Astrocyte of the spinal cord (primary cell): ENCODE measurements at regions not wholly inside any gene's neighbourhood (a gene's known extent, or its start where the extent isn't known, plus 50 kb on each side); places are given as distances from the start of the nearest gene placed in this dataset.

Experiments used
- DNase-seq: peaks from one replicate; pipeline ENCODE4 v3.0.0; 2011; ENCODE audit warnings: low read depth, low spot score
- H3K4me3 ChIP-seq: 2 replicates; pipeline ENCODE4 v1.5.1; 2011; ENCODE audit warnings: low read depth, mild to moderate bottlenecking, low read length, moderate library complexity
- in situ Hi-C: cut with HindIII; loops from 2 replicates; pipeline ENCODE4 v1.10.0; 2017; ENCODE audit warnings: low sequenced_read_pairs
- TF ChIP-seq, protein P1 (sequence below): IDR thresholded peaks from 2 replicates; pipeline ENCODE4 v1.5.1; 2012; ENCODE audit warnings: low read depth, mild to moderate bottlenecking, low read length, inconsistent platforms

DNA sequence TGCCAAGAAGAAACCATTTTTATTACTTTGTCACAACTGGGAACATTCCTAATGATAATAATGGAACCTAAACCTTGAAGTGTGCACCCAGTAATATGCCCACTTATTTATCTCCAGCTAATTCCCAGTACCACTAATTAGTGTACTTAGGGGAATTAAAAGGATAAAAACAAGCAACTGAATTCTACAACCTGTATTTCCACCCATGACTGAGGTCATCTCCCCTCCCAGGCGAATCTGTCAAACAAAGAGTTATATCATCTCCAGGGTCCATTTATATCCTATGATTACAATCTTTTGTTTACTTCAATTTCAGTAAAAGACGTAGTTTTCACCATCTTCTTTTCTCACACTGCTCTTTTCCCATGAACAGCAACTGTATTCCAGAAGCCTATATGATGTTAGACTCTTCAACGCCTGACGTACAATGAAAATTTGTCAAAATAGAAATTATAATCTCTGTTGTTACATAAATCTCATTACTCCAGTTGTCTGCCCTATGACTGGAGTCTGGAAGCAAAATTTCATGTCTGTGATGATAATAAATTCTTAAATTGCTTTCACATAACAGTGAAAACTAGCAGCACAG lies 177.6 kb downstream of the GOLIM4 start:
- TF ChIP-seq, protein P1, sequence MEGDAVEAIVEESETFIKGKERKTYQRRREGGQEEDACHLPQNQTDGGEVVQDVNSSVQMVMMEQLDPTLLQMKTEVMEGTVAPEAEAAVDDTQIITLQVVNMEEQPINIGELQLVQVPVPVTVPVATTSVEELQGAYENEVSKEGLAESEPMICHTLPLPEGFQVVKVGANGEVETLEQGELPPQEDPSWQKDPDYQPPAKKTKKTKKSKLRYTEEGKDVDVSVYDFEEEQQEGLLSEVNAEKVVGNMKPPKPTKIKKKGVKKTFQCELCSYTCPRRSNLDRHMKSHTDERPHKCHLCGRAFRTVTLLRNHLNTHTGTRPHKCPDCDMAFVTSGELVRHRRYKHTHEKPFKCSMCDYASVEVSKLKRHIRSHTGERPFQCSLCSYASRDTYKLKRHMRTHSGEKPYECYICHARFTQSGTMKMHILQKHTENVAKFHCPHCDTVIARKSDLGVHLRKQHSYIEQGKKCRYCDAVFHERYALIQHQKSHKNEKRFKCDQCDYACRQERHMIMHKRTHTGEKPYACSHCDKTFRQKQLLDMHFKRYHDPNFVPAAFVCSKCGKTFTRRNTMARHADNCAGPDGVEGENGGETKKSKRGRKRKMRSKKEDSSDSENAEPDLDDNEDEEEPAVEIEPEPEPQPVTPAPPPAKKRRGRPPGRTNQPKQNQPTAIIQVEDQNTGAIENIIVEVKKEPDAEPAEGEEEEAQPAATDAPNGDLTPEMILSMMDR = no peak
- H3K4me3 ChIP-seq = no peak overlapping the region
- DNase-seq = no peak
- in situ Hi-C loops = no loop called here

DNA sequence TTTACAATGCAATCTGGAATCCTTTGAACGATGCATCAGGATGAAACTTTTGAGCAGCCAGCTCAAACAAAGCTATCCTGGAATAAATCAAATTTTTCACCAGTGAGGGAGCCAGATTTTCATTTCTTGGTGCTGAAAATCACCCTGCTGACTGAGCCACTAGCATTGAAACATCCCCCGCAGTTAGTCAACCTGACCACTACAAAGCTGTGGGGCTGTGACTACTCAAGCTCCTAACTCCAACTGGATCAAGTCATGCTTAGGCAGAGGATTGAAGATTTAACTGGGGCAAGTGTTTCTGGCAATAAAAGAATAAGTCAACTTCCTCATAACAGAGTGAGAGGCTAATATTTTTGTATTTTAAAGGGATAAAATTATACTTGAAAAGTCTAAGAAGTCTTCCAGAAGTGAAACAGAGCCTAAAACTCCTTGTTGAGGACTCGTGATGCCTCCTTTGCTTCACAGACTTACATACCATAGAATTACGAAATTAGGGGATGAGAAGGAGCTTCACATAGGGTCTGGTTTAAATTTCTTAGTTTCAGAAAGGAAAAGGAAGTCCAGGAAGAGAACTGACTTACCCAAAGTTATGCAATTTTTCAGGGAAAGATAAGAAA lies 177.8 kb downstream of the SERPINI1 start:
- peak; percentile 28 for DNase-seq
- in situ Hi-C loops = no loop called here
- no peak overlapping the region for H3K4me3 ChIP-seq
- TF ChIP-seq, protein P1 = peak; percentile 23

DNA sequence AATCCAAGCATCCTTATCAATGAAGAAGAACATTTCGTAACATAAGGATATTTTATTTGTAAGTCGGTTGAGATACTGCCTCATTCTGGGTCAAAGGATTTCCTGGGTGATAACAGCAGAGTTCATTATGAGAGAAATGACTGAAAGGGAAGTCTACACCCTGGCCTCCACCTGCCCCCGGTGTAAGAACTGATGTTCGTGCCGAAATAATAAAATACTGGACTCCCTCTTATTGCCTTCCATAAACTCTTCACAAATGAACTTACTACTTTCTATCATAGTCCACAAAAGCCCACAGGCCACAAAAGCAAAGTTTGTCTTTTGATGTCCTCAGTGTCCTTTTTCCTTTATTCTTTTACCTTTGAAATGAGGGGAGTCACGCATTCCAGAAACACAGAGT lies 174.4 kb downstream of the SERPINI1 start:
- TF ChIP-seq, protein P1 = no peak
- no peak for DNase-seq
- in situ Hi-C loops = no loop called here
- no peak overlapping the region for H3K4me3 ChIP-seq

DNA sequence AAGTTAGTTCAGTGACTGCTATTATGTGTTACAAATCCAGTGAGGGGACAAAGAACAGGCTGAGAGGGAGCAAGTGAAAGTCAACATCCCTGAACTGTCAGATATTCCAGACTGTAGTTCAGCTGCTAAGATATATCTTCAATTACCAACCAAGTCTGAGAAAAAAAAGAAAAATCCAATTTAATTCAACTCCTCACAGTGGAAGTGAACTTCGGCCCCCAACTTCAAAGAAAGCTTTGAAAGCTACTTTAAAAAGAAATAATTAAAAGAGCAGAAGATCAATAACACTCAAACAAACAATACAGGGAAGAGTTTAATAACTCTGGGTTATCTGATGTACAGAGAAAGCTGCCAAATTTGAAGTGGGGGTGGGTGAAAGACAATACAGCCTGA lies 174.0 kb downstream of the SERPINI1 start:
- TF ChIP-seq, protein P1 = no peak
- H3K4me3 ChIP-seq = no peak overlapping the region
- in situ Hi-C loops = no loop called here
- no peak for DNase-seq

DNA sequence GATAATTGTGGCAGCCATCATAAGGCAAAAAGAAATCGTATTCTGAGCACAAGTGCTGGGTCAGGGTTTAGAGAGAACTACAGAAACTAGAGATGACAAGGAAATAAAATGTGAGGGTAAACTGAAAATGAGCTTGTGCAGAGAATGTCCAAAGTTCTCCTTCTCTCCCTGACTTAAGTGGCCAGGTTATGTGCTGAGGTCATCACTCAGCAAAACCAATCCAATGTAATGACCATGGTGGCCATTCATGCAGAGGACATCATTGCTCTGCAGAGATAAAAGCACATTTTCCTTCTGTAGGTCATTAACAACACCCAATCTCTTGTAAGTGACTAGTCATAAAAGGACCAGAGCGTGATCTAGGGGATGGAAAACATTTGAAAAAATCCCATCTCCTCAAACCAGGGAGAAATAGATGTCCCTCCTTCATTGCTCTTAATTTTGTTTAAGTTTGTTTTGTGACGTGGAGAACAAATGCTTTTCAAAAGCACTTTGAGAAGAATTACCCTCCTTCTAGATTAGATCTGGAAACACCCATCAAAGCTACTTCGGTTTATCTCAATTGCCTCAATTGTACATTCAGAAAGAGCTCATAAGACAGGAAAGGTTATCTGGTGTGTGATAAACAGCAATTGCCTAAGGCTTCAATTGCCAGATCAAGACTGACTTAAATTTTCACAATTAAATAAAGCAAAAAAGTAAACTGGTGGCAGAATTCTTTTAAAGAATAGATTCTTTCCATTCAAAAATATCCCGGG lies 173.4 kb downstream of the SERPINI1 start:
- in situ Hi-C loops = no loop called here
- DNase-seq = no peak
- TF ChIP-seq, protein P1 = no peak
- no peak overlapping the region for H3K4me3 ChIP-seq

DNA sequence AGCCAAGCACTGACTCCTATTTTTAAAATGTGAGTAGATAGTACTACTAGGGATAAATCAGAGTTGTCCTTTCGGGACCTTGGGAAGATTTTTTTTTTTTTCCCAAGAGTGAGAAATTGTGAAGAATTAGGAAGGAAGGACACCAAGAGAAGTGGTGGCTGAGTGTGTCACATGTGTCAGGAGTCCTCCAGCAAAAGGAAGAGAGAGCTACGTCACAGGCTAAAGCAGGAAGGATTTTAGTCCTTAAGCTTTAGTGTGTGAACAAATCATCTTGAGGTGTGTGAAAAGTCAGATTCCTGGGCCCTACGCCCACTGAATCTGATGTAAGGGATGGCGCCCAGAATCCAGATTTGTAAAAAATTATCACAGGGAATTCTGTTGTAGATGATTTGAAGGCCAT lies 172.7 kb downstream of the SERPINI1 start:
- TF ChIP-seq, protein P1 = no peak
- DNase-seq = no peak
- in situ Hi-C loops = no loop called here
- no peak overlapping the region for H3K4me3 ChIP-seq
